H1 (cell line): ENCODE measurements at regions not wholly inside any gene's neighbourhood (a gene's known extent, or its start where the extent isn't known, plus 50 kb on each side); places are given as distances from the start of the nearest gene placed in this dataset.

ENCODE experiments used
- CTCF ChIA-PET: fragments of 300-600 bp; sonication (Branson Sonifier 250); formaldehyde crosslinking; loops from one replicate; lab custom pipeline; 2021; ENCODE audit not compliant: partially characterized antibody; lab: Charles Lee
- POLR2A ChIA-PET: fragments of 300-600 bp; sonication (Branson Sonifier 250); formaldehyde crosslinking; loops from one replicate; lab custom pipeline; 2021; ENCODE audit warnings: inconsistent platforms; ENCODE audit not compliant: partially characterized antibody; lab: Charles Lee
- DNase-seq, 2 experiments: peaks; one replicate each; pipeline versions ENCODE4 v3.0.0 to v3.0.0-alpha.2; 2010 to 2022; ENCODE audit warnings: low spot score in 2 of 2, low read depth in 1 of 2, mixed read lengths in 1 of 2
- FAIRE-seq: peaks from 2 replicates; lab custom pipeline; 2011; peaks lifted over from hg19 to GRCh38; lab: Jason Lieb, UNC
- H2AFZ ChIP-seq: 2 replicates; pipeline ENCODE4 v1.8.1; 2012; ENCODE audit warnings: low read length, inconsistent platforms
- H2AK5ac ChIP-seq: 2 replicates; pipeline ENCODE4 v1.6.1; 2013; ENCODE audit warnings: low read depth, low read length
- H2BK120ac ChIP-seq: replicated peaks from 2 replicates; pipeline ENCODE3; 2013; ENCODE audit warnings: low read depth, low read length, inconsistent platforms
- H2BK12ac ChIP-seq: 2 replicates; pipeline ENCODE4 v1.6.1; 2013; ENCODE audit warnings: low read depth, low read length
- H2BK15ac ChIP-seq: 2 replicates; pipeline ENCODE4 v1.6.1; 2013; ENCODE audit warnings: low read length
- H2BK20ac ChIP-seq: 2 replicates; pipeline ENCODE4 v1.6.1; 2013; ENCODE audit warnings: low read length
- H2BK5ac ChIP-seq: 2 replicates; pipeline ENCODE4 v1.6.1; 2013; ENCODE audit warnings: low read depth, low read length
- H3K14ac ChIP-seq: 2 replicates; pipeline ENCODE4 v1.6.1; 2013; ENCODE audit warnings: inconsistent platforms; ENCODE audit not compliant: insufficient read length
- H3K18ac ChIP-seq: 2 replicates; pipeline ENCODE4 v1.6.1; 2013; ENCODE audit warnings: low read length; ENCODE audit errors: extremely low read depth
- H3K23ac ChIP-seq: 2 replicates; pipeline ENCODE4 v1.6.1; 2013; ENCODE audit warnings: inconsistent platforms; ENCODE audit not compliant: insufficient read length
- H3K23me2 ChIP-seq: 2 replicates; pipeline ENCODE4 v1.6.1; 2013; ENCODE audit warnings: low read depth, low read length
- H3K27ac ChIP-seq: 2 replicates; pipeline ENCODE4 v1.6.1; 2011; ENCODE audit warnings: low read depth, low read length, inconsistent platforms
- H3K27me3 ChIP-seq, 4 experiments: replicated peaks in 1 of 4; 1 replicate in 1 of 4; 2 replicates in 3 of 4; pipeline versions ENCODE4 v1.6.1 to v1.8.1; 2011 to 2013; ENCODE audit warnings: low read length in 3 of 4, mild to moderate bottlenecking in 3 of 4, inconsistent platforms in 2 of 4, mixed read lengths in 2 of 4, moderate library complexity in 1 of 4; ENCODE audit not compliant: control insufficient read depth in 3 of 4, insufficient read depth in 3 of 4; ENCODE audit errors: extremely low read depth in 1 of 4
- H3K36me3 ChIP-seq, 4 experiments: 2 replicates each; pipeline versions ENCODE4 v1.6.1 to v1.8.1; 2011 to 2013; ENCODE audit warnings: mild to moderate bottlenecking in 4 of 4, low read length in 3 of 4, moderate library complexity in 2 of 4, control low read depth in 1 of 4, inconsistent platforms in 1 of 4; ENCODE audit not compliant: insufficient read depth in 4 of 4, control insufficient read depth in 2 of 4
- H3K4ac ChIP-seq: replicated peaks from 2 replicates; pipeline ENCODE3; 2013; ENCODE audit warnings: low read length, low read depth, mixed read lengths, inconsistent platforms; ENCODE audit not compliant: insufficient read length
- H3K4me1 ChIP-seq, 4 experiments: replicated peaks in 1 of 4; 1 replicate in 1 of 4; 2 replicates in 3 of 4; pipeline versions ENCODE4 v1.6.1 to v1.8.1; 2011 to 2013; ENCODE audit warnings: low read length in 3 of 4, inconsistent platforms in 2 of 4, mixed read lengths in 1 of 4; ENCODE audit not compliant: insufficient read depth in 4 of 4, control insufficient read depth in 3 of 4
- H3K4me2 ChIP-seq, 2 experiments: 2 replicates each; pipeline versions ENCODE4 v1.6.1 to v1.8.1; 2011 to 2013; ENCODE audit warnings: low read depth in 2 of 2, low read length in 2 of 2, control low read depth in 1 of 2, inconsistent platforms in 1 of 2, mild to moderate bottlenecking in 1 of 2; ENCODE audit not compliant: insufficient read depth in 1 of 2
- H3K4me3 ChIP-seq, 4 experiments: fragments of 200-600, 300-600 bp in 1 of 4; sonication (generic), shearing (Covaris generic), sonication (Bioruptor Twin) in 1 of 4; 2 replicates each; pipeline versions ENCODE4 v1.5.1 to v1.8.1; 2011 to 2016; ENCODE audit warnings: low read length in 4 of 4, low read depth in 3 of 4, control low read depth in 2 of 4, inconsistent platforms in 2 of 4, mild to moderate bottlenecking in 2 of 4, mixed read lengths in 1 of 4, moderate library complexity in 1 of 4; ENCODE audit not compliant: insufficient read depth in 2 of 4; ENCODE audit errors: extremely low read depth in 1 of 4
- H3K56ac ChIP-seq: replicated peaks from 2 replicates; pipeline ENCODE3; 2013; ENCODE audit warnings: low read depth, mild to moderate bottlenecking, mixed read lengths, low read length, inconsistent platforms; ENCODE audit not compliant: insufficient read length
- H3K79me1 ChIP-seq: 2 replicates; pipeline ENCODE4 v1.6.1; 2013; ENCODE audit warnings: low read depth, low read length, control low read depth
- H3K79me2 ChIP-seq, 2 experiments: 2 replicates each; pipeline versions ENCODE4 v1.6.1 to v1.8.1; 2012 to 2013; ENCODE audit warnings: low read length in 2 of 2, mild to moderate bottlenecking in 2 of 2, inconsistent platforms in 1 of 2; ENCODE audit not compliant: insufficient read depth in 2 of 2, control insufficient read depth in 1 of 2
- H3K9ac ChIP-seq, 4 experiments: replicated peaks in 1 of 4; 1 replicate in 1 of 4; 2 replicates in 3 of 4; pipeline versions ENCODE4 v1.6.1 to v1.8.1; 2011 to 2013; ENCODE audit warnings: low read depth in 3 of 4, low read length in 3 of 4, control low read depth in 2 of 4, mild to moderate bottlenecking in 2 of 4, moderate library complexity in 2 of 4, inconsistent platforms in 1 of 4; ENCODE audit errors: extremely low read depth in 1 of 4
- H3K9me3 ChIP-seq, 2 experiments: 2 replicates each; pipeline versions ENCODE4 v1.6.1 to v1.8.1; 2012 to 2013; ENCODE audit warnings: mild to moderate bottlenecking in 2 of 2, moderate library complexity in 2 of 2, control low read depth in 1 of 2, inconsistent platforms in 1 of 2, low read depth in 1 of 2, low read length in 1 of 2, mixed read lengths in 1 of 2; ENCODE audit not compliant: insufficient read depth in 2 of 2
- H4K20me1 ChIP-seq, 2 experiments: replicated peaks in 1 of 2; 2 replicates each; pipeline versions ENCODE3 to v1.8.1; 2011 to 2013; ENCODE audit warnings: inconsistent platforms in 2 of 2, low read length in 2 of 2, mild to moderate bottlenecking in 1 of 2; ENCODE audit not compliant: insufficient read depth in 2 of 2, control insufficient read depth in 1 of 2
- H4K5ac ChIP-seq: 2 replicates; pipeline ENCODE4 v1.6.1; 2013; ENCODE audit warnings: low read length, low read depth, mixed read lengths, inconsistent platforms; ENCODE audit not compliant: insufficient read length
- H4K8ac ChIP-seq: 2 replicates; pipeline ENCODE4 v1.8.0; 2013; ENCODE audit warnings: mild to moderate bottlenecking, moderate library complexity, low read length, inconsistent platforms; ENCODE audit not compliant: insufficient read depth; ENCODE audit errors: extremely low read depth
- H4K91ac ChIP-seq: replicated peaks from 2 replicates; pipeline ENCODE3; 2013; ENCODE audit warnings: low read length, mixed read lengths, inconsistent platforms; ENCODE audit not compliant: insufficient read length
- EZH2 ChIP-seq: fragments of 200-600 bp; sonication (generic); IDR thresholded peaks from 2 replicates; pipeline ENCODE4 v1.7.1; 2012; ENCODE audit warnings: low read depth, mild to moderate bottlenecking, moderate library complexity, low read length, inconsistent platforms; ENCODE audit not compliant: severe bottlenecking
- KDM1A ChIP-seq: fragments of 200-600, 300-600 bp; sonication (generic); IDR thresholded peaks from 2 replicates; pipeline ENCODE4 v1.7.1; 2016; ENCODE audit warnings: mild to moderate bottlenecking, low read length, borderline replicate concordance
- PHF8 ChIP-seq: fragments of 200-600 bp; sonication (generic); conservative IDR thresholded peaks from 2 replicates; pipeline ENCODE4 v1.7.1; 2012; ENCODE audit warnings: low read depth, mild to moderate bottlenecking, inconsistent platforms, low read length, moderate library complexity
- SP4 ChIP-seq: IDR thresholded peaks from 2 replicates; pipeline ENCODE4 v1.6.1; 2012; ENCODE audit warnings: low read length, inconsistent platforms
- ZNF274 ChIP-seq: IDR thresholded peaks from 2 replicates; pipeline ENCODE4 v1.7.0; 2012; ENCODE audit warnings: low read length, borderline replicate concordance; ENCODE audit errors: extremely low read depth
- WGBS, 2 experiments: shearing (Covaris generic) in 1 of 2; methylation state at CpG; one replicate each; pipeline versions ENCODE4 v1.1.6 to v1.1.7; 2013 to 2015; ENCODE audit warnings: low lambda C conversion rate in 2 of 2, mixed read lengths in 2 of 2, inconsistent platforms in 1 of 2, low coverage in 1 of 2, missing lambda C conversion rate in 1 of 2; ENCODE audit not compliant: insufficient replicate concordance in 2 of 2, insufficient coverage in 1 of 2, insufficient read length in 1 of 2; ENCODE audit errors: extremely low coverage in 1 of 2, missing lambda C conversion rate in 1 of 2; 5-methylcytosine and 5-hydroxymethylcytosine counted together

DNA sequence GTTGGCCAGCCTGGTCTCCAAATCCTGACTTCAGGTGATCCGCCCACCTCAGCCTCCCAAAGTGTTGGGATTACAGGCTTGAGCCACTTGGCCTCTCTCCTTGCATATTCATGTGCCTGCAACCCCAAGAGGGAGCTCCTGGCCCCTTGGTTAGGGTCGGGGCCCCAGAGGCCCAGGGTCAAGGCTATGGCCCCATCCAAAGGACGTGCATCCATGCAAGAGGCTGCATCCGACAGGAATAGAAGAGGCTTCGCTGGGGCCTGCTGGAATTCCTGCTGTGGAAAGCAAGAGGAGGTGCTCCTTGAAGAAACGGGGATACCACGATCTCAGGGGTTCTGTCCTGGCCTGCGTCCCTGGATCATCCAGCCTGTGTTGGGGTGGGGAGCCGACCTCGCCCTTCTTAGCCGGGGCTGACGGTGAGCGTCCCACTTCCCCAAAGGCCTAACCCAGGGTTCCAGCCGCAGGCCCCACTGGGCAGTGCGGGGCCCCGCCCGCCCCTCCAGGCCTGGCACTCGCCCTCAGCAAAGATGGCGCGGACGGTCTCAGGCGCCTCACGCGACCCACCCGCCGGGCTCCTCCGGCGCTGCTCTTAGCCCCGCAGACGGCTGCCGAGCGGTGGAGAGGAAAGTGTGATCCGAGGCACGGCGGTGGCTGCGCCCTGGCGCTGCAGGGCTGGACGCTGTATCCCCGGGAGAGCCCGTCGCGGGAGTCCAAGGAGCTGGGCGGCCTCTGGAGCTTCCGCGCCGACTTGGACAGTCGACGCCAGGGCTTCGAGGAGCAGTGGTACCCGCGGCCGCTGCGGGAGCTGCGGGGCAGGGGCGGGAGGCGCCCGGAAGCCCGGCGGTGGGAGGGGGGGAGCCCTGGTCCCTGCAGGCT is 54.7 kb downstream of the ZNF727 start:
- no peak overlapping the region for H2BK12ac ChIP-seq
- H3K4me3 ChIP-seq, result no peak overlapping the region
- no peak overlapping the region for H2AFZ ChIP-seq
- CTCF ChIA-PET, result no interaction called here
- H2BK120ac ChIP-seq, result no peak overlapping the region
- FAIRE-seq (no peak), DNase-seq (no peak)
- no peaks in the 10 kb centered on the region for H3K27me3 ChIP-seq
- no peaks in the 10 kb centered on the region for H3K36me3 ChIP-seq
- H3K79me1 ChIP-seq, result no peaks in the 10 kb centered on the region
- H4K20me1 ChIP-seq, result no peaks in the 10 kb centered on the region
- H3K23me2 ChIP-seq, result no peaks in the 10 kb centered on the region
- no peaks in the 10 kb centered on the region for H3K79me2 ChIP-seq
- no peak overlapping the region for H2BK15ac ChIP-seq
- H3K23ac ChIP-seq, result no peak overlapping the region
- TF ChIP-seq PHF8 (no peak), SP4 (no peak), EZH2 (no peak), ZNF274 (no peak), KDM1A (no peak)
- H3K14ac ChIP-seq, result no peak overlapping the region
- WGBS, 2 experiments, result 95% methylated on average over 36 of the region's 59 CpGs; no CpG with 5 or more reads in 1 of the 2 experiments
- H2BK20ac ChIP-seq, result no peak overlapping the region
- no peak overlapping the region for H4K91ac ChIP-seq
- no peak overlapping the region for H4K5ac ChIP-seq
- H3K56ac ChIP-seq, result no peak overlapping the region
- no peak overlapping the region for H3K9ac ChIP-seq
- H3K4ac ChIP-seq, result no peak overlapping the region
- H4K8ac ChIP-seq, result no peak overlapping the region
- H3K27ac ChIP-seq, result no peak overlapping the region
- POLR2A ChIA-PET, result no interaction called here
- H3K4me2 ChIP-seq, result no peak overlapping the region
- no peak overlapping the region for H2BK5ac ChIP-seq
- H2AK5ac ChIP-seq, result no peak overlapping the region
- H3K4me1 ChIP-seq, result no peaks in the 10 kb centered on the region
- no peak overlapping the region for H3K18ac ChIP-seq
- peaks cover 26 to 86% of the 10 kb centered on the region in 2 experiments; a peak in 3 of 4 replicates for H3K9me3 ChIP-seq
